Sigmoid colon (tissue), 6 donors: ENCODE measurements at regions not wholly inside any gene's neighbourhood (a gene's known extent, or its start where the extent isn't known, plus 50 kb on each side); places are given as distances from the start of the nearest gene placed in this dataset.

Source experiments
- DNase-seq: peaks from one replicate; pipeline ENCODE4 v3.0.0-alpha.2; 2019
- H3K27ac ChIP-seq, 4 donors: fragments of 200-600 bp; sonication (generic); one replicate each; pipeline ENCODE4 v1.5.1; 2016 to 2019; ENCODE audit warnings: mild to moderate bottlenecking in 1 of 4
- H3K27me3 ChIP-seq, 3 donors: fragments of 200-600 bp; sonication (generic); one replicate each; pipeline ENCODE4 v1.5.1; 2019; ENCODE audit warnings: mild to moderate bottlenecking in 1 of 3
- H3K36me3 ChIP-seq, 4 donors: fragments of 200-600 bp; sonication (generic); one replicate each; pipeline ENCODE4 v1.5.1; 2016 to 2019
- H3K4me1 ChIP-seq, 4 donors: fragments of 200-600 bp; sonication (generic); one replicate each; pipeline ENCODE4 v1.5.1; 2017 to 2019
- H3K4me3 ChIP-seq, 4 donors: fragments of 200-600 bp; sonication (generic); one replicate each; pipeline ENCODE4 v1.5.1; 2017 to 2019; ENCODE audit warnings: mild to moderate bottlenecking in 2 of 4, moderate library complexity in 1 of 4
- H3K9me3 ChIP-seq, 4 donors: fragments of 200-600 bp in 3 of 4; sonication (generic) in 3 of 4; one replicate each; pipeline versions ENCODE4 v1.5.1 to v1.6.1; 2013 to 2019
- CTCF ChIP-seq, 4 experiments: fragments of 450-650 bp in 3 of 4; fragments of 200-600 bp in 1 of 4; IDR thresholded peaks; one replicate each; pipeline ENCODE4 v1.5.1; 2016 to 2019; ENCODE audit warnings: antibody characterized with exemption in 4 of 4, mild to moderate bottlenecking in 3 of 4, moderate library complexity in 2 of 4
- EP300 ChIP-seq, 4 donors: sonication (generic); formaldehyde crosslinking; IDR thresholded peaks; one replicate each; pipeline ENCODE4 v1.6.1; 2017; ENCODE audit warnings: antibody characterized with exemption in 4 of 4
- POLR2A ChIP-seq, 2 donors: fragments of 450-650 bp; IDR thresholded peaks; one replicate each; pipeline ENCODE4 v1.6.1; 2016; ENCODE audit warnings: antibody characterized with exemption in 2 of 2, mild to moderate bottlenecking in 2 of 2, moderate library complexity in 2 of 2
- POLR2AphosphoS5 ChIP-seq, 4 donors: sonication (generic); formaldehyde crosslinking; IDR thresholded peaks; one replicate each; pipeline ENCODE4 v1.6.1; 2017; ENCODE audit warnings: antibody characterized with exemption in 4 of 4
- WGBS, 2 donors: extraction: QIAGEN DNeasy Blood & Tissue Kit; methylation state at CpG; one replicate each; pipeline ENCODE4 v1.1.7; 2013; 5-methylcytosine and 5-hydroxymethylcytosine counted together
- intact Hi-C: fragments of 100-400 bp; cut with DNase I; formaldehyde crosslinking; loops from one replicate; pipeline ENCODE4 v1.15.1; 2023
- donor health status: healthy with polysubstance abuse.
- donor health status: healthy.

- TF ChIP-seq POLR2AphosphoS5 (IDR thresholded peaks at IDR 0.05) (no peak), POLR2A (IDR thresholded peaks at IDR 0.05) (no peak), EP300 (IDR thresholded peaks at IDR 0.05) (no peak), CTCF (IDR thresholded peaks at IDR 0.05) (no peak)
- Histone ChIP-seq H3K9me3 (no peaks in the 10 kb centered on the region), H3K36me3 (no peaks in the 10 kb centered on the region), H3K27ac (no peak overlapping the region), H3K4me3 (no peak overlapping the region), H3K4me1 (no peaks in the 10 kb centered on the region), H3K27me3 (no peaks in the 10 kb centered on the region)
- no peak for DNase-seq
- intact Hi-C loops: no loop called here
- 57 to 70% methylated on average over 2 of the region's 2 CpGs for WGBS, 2 donors
These were observed 547.4 kb downstream of the SLC4A3 start for GRCh38 chr2:220174826-220175225.

GRCh38 chr2:220175967-220176366, 548.5 kb downstream of the SLC4A3 start:
- Histone ChIP-seq H3K27me3 (no peaks in the 10 kb centered on the region), H3K4me3 (no peak overlapping the region), H3K4me1 (no peaks in the 10 kb centered on the region), H3K36me3 (no peaks in the 10 kb centered on the region), H3K27ac (no peak overlapping the region), H3K9me3 (no peaks in the 10 kb centered on the region)
- intact Hi-C loops: no loop called here
- TF ChIP-seq CTCF (IDR thresholded peaks at IDR 0.05) (no peak), POLR2A (IDR thresholded peaks at IDR 0.05) (no peak), EP300 (IDR thresholded peaks at IDR 0.05) (no peak), POLR2AphosphoS5 (IDR thresholded peaks at IDR 0.05) (no peak)
- WGBS, 2 donors: 36 to 84% methylated on average over 2 of the region's 2 CpGs
- no peak for DNase-seq

- Histone ChIP-seq H3K27ac (no peak overlapping the region), H3K4me1 (no peaks in the 10 kb centered on the region), H3K9me3 (no peaks in the 10 kb centered on the region), H3K36me3 (no peaks in the 10 kb centered on the region), H3K4me3 (no peak overlapping the region), H3K27me3 (no peaks in the 10 kb centered on the region)
- intact Hi-C loops: no loop called here
- no peak for TF ChIP-seq POLR2A (IDR thresholded peaks at IDR 0.05)
- no peak for TF ChIP-seq CTCF (IDR thresholded peaks at IDR 0.05)
- TF ChIP-seq POLR2AphosphoS5 (IDR thresholded peaks at IDR 0.05): no peak
- no peak for TF ChIP-seq EP300 (IDR thresholded peaks at IDR 0.05)
- DNase-seq: no peak
- WGBS, 2 donors: 84 to 85% methylated on average over 6 of the region's 6 CpGs
These were observed 551.7 kb downstream of the SLC4A3 start for GRCh38 chr2:220178991-220179695.

- H3K4me3 ChIP-seq: no peak overlapping the region
- intact Hi-C loops: no loop called here
- no peaks in the 10 kb centered on the region for H3K9me3 ChIP-seq
- no peak overlapping the region for H3K27ac ChIP-seq
- no peak for TF ChIP-seq CTCF (IDR thresholded peaks at IDR 0.05)
- no peak for TF ChIP-seq EP300 (IDR thresholded peaks at IDR 0.05)
- no peak for TF ChIP-seq POLR2AphosphoS5 (IDR thresholded peaks at IDR 0.05)
- TF ChIP-seq POLR2A (IDR thresholded peaks at IDR 0.05): no peak
- DNase-seq: no peak
- no peaks in the 10 kb centered on the region for H3K36me3 ChIP-seq
- 95% methylated on average over 1 of the region's 1 CpG for WGBS, 2 donors
- no peaks in the 10 kb centered on the region for H3K27me3 ChIP-seq
- no peaks in the 10 kb centered on the region for H3K4me1 ChIP-seq
These were observed 553.7 kb downstream of the SLC4A3 start for GRCh38 chr2:220181165-220181564.

GRCh38 chr2:220182790-220183189, 555.4 kb downstream of the SLC4A3 start:
- H3K4me1 ChIP-seq: no peaks in the 10 kb centered on the region
- no peak for DNase-seq
- H3K27me3 ChIP-seq: no peaks in the 10 kb centered on the region
- H3K4me3 ChIP-seq: no peak overlapping the region
- intact Hi-C loops: no loop called here
- no peak overlapping the region for H3K27ac ChIP-seq
- TF ChIP-seq EP300 (IDR thresholded peaks at IDR 0.05) (no peak), CTCF (IDR thresholded peaks at IDR 0.05) (no peak), POLR2A (IDR thresholded peaks at IDR 0.05) (no peak), POLR2AphosphoS5 (IDR thresholded peaks at IDR 0.05) (no peak)
- no peaks in the 10 kb centered on the region for H3K36me3 ChIP-seq
- no peaks in the 10 kb centered on the region for H3K9me3 ChIP-seq
- 81 to 88% methylated on average over 3 of the region's 3 CpGs for WGBS, 2 donors
